ENCODE measurements at regions not wholly inside any gene's neighbourhood (a gene's known extent, or its start where the extent isn't known, plus 50 kb on each side); places are given as distances from the start of the nearest gene placed in this dataset.

DNA sequence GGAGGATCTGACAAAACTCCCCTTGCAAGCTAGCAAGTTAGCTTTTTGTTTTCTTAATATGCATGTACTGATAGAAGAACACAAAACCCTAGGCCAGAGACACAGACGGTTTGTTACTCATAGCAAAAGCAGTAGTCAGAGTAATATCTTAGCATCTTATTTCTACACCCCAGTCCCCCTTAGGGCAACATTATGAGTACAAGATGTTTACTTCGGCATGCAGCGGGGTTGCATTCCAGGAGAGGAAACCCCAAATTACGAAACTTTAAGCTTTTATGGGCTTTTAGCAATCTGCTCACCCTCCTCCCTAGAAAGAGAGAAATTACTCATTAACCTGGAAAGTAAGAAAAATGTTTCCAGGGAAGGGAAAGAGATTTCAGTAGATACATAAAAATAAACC is 1286.9 kb downstream of the EPHA7 start:
- Histone ChIP-seq H3K9me3 (ENCODE audit: control insufficient read depth in 4 of 4, insufficient read depth in 3 of 4, low read length in 3 of 4) (no peaks in the 10 kb centered on the region), H3K4me3 (no peak overlapping the region), H3K9ac (ENCODE audit: insufficient read depth in 1 of 2, low read length in 2 of 2) (no peak overlapping the region), H3K27me3 (ENCODE audit: control insufficient read depth in 3 of 3, insufficient read depth in 3 of 3, low read length in 2 of 3) (no peaks in the 10 kb centered on the region), H3K27ac (ENCODE audit: low read depth in 1 of 2, low read length in 1 of 2) (no peak overlapping the region), H3K36me3 (ENCODE audit: control insufficient read depth in 4 of 4, insufficient read depth in 4 of 4, low read length in 4 of 4) (no peaks in the 10 kb centered on the region), H3K4me1 (ENCODE audit: control insufficient read depth in 5 of 5, insufficient read depth in 5 of 5, low read length in 5 of 5) (no peaks in the 10 kb centered on the region)
- WGBS, 2 donors = 47 to 56% methylated on average over 4 of the region's 4 CpGs
- DNase-seq (no peak), ATAC-seq (ENCODE audit: insufficient read depth, low FRiP score) (no peak)
- TF ChIP-seq, protein P1, sequence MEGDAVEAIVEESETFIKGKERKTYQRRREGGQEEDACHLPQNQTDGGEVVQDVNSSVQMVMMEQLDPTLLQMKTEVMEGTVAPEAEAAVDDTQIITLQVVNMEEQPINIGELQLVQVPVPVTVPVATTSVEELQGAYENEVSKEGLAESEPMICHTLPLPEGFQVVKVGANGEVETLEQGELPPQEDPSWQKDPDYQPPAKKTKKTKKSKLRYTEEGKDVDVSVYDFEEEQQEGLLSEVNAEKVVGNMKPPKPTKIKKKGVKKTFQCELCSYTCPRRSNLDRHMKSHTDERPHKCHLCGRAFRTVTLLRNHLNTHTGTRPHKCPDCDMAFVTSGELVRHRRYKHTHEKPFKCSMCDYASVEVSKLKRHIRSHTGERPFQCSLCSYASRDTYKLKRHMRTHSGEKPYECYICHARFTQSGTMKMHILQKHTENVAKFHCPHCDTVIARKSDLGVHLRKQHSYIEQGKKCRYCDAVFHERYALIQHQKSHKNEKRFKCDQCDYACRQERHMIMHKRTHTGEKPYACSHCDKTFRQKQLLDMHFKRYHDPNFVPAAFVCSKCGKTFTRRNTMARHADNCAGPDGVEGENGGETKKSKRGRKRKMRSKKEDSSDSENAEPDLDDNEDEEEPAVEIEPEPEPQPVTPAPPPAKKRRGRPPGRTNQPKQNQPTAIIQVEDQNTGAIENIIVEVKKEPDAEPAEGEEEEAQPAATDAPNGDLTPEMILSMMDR (IDR thresholded peaks at IDR 0.05; ENCODE audit: control extremely low read depth, extremely low read depth) = no peak

DNA sequence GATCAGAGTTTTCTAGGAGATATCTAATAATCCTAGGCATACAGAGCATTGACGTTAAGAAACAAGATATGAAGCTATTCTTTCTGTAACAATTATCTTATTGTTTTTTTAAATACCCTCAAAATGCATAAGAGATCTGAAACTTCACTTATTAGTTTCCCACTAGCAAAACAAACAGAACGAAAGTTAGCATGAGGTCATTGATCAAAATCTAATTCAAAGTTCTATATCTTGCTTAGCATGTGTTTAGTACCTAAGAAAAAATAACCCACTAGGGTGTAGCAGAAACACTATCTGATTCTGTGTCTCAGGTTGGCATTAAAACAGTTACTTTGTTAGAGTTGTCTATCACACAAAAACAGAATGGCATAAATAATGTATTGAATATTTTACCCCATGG is 1288.4 kb downstream of the EPHA7 start:
- H3K27ac ChIP-seq (ENCODE audit: low read depth in 1 of 2, low read length in 1 of 2) = no peak overlapping the region
- no peaks in the 10 kb centered on the region for H3K36me3 ChIP-seq (ENCODE audit: control insufficient read depth in 4 of 4, insufficient read depth in 4 of 4, low read length in 4 of 4)
- ATAC-seq (ENCODE audit: insufficient read depth, low FRiP score) (no peak), DNase-seq (no peak)
- no peak overlapping the region for H3K9ac ChIP-seq (ENCODE audit: insufficient read depth in 1 of 2, low read length in 2 of 2)
- 57 to 83% methylated on average over 2 of the region's 2 CpGs for WGBS, 2 donors
- H3K4me1 ChIP-seq (ENCODE audit: control insufficient read depth in 5 of 5, insufficient read depth in 5 of 5, low read length in 5 of 5) = peaks cover 0 to 2% (median 0%) of the 10 kb centered on the region in 5 donors
- TF ChIP-seq, protein P1 (IDR thresholded peaks at IDR 0.05; ENCODE audit: control extremely low read depth, extremely low read depth) = no peak
- no peaks in the 10 kb centered on the region for H3K27me3 ChIP-seq (ENCODE audit: control insufficient read depth in 3 of 3, insufficient read depth in 3 of 3, low read length in 2 of 3)
- H3K9me3 ChIP-seq (ENCODE audit: control insufficient read depth in 4 of 4, insufficient read depth in 3 of 4, low read length in 3 of 4) = no peaks in the 10 kb centered on the region
- H3K4me3 ChIP-seq = no peak overlapping the region

DNA sequence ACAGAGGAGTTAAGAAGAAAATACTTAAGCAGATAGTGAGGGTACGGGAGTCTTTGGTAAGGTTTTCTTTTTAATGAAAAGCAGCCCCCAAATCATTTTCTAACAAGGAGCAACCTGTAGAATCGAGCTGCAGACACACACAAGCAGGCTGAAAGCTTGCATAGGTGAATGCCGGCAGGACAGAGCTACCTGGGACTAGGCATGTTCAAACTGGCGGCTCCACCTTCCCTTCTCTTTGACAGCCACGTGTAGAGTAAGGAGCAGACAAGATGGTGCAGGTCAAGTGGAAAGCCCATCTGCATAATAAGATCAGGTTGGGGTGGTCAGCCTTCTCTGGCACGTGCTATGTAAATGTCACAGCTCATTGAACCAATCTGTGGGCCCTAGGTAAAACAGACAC is 1292.4 kb downstream of the EPHA7 start:
- Histone ChIP-seq H3K4me1 (ENCODE audit: control insufficient read depth in 5 of 5, insufficient read depth in 5 of 5, low read length in 5 of 5) (peaks cover 0 to 13% (median 2%) of the 10 kb centered on the region in 5 donors), H3K4me3 (no peak overlapping the region), H3K36me3 (ENCODE audit: control insufficient read depth in 4 of 4, insufficient read depth in 4 of 4, low read length in 4 of 4) (no peaks in the 10 kb centered on the region), H3K9ac (ENCODE audit: insufficient read depth in 1 of 2, low read length in 2 of 2) (no peak overlapping the region), H3K27ac (ENCODE audit: low read depth in 1 of 2, low read length in 1 of 2) (no peak overlapping the region), H3K27me3 (ENCODE audit: control insufficient read depth in 3 of 3, insufficient read depth in 3 of 3, low read length in 2 of 3) (no peaks in the 10 kb centered on the region), H3K9me3 (ENCODE audit: control insufficient read depth in 4 of 4, insufficient read depth in 3 of 4, low read length in 3 of 4) (no peaks in the 10 kb centered on the region)
- no peak for ATAC-seq (ENCODE audit: insufficient read depth, low FRiP score)
- TF ChIP-seq, protein P1 (IDR thresholded peaks at IDR 0.05; ENCODE audit: control extremely low read depth, extremely low read depth) = no peak
- DNase-seq = no peak
- 83 to 89% methylated on average over 6 of the region's 6 CpGs for WGBS, 2 donors

- WGBS, 2 donors = 60 to 67% methylated on average over 4 of the region's 4 CpGs
- TF ChIP-seq, protein P1 (IDR thresholded peaks at IDR 0.05; ENCODE audit: control extremely low read depth, extremely low read depth) = no peak
- Histone ChIP-seq H3K4me1 (ENCODE audit: control insufficient read depth in 5 of 5, insufficient read depth in 5 of 5, low read length in 5 of 5) (peaks cover 0 to 13% (median 2%) of the 10 kb centered on the region in 5 donors), H3K36me3 (ENCODE audit: control insufficient read depth in 4 of 4, insufficient read depth in 4 of 4, low read length in 4 of 4) (no peaks in the 10 kb centered on the region), H3K4me3 (no peak overlapping the region), H3K9me3 (ENCODE audit: control insufficient read depth in 4 of 4, insufficient read depth in 3 of 4, low read length in 3 of 4) (no peaks in the 10 kb centered on the region), H3K27ac (ENCODE audit: low read depth in 1 of 2, low read length in 1 of 2) (no peak overlapping the region), H3K27me3 (ENCODE audit: control insufficient read depth in 3 of 3, insufficient read depth in 3 of 3, low read length in 2 of 3) (no peaks in the 10 kb centered on the region), H3K9ac (ENCODE audit: insufficient read depth in 1 of 2, low read length in 2 of 2) (no peak overlapping the region)
- DNase-seq (no peak), ATAC-seq (ENCODE audit: insufficient read depth, low FRiP score) (no peak)
These were observed 1293.3 kb downstream of the EPHA7 start for GRCh38 chr6:92126088-92126487.

All from lung (tissue), 11 donors.